ENCODE measurements at regions not wholly inside any gene's neighbourhood (a gene's known extent, or its start where the extent isn't known, plus 50 kb on each side); places are given as distances from the start of the nearest gene placed in this dataset.

DNA sequence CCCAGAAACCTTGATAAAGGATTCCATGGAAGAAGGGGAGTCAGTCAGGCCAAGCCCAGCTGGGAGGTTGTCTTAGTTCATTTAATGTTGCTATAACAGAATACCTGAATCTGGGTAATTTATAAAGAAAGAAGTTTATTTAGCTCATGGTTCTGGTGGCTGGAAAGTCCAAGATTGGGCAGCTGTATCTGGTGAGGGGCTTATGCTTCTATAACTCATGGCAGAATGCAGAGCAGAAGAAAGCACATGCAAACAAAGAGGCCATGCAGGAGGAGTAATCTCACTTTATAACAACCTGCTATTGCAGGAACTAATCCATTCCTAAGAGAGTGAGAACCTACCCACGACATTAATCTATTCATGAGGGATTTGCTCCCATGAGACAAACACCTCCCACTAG lies 54.2 kb upstream of the ANKRD1 start:
- Histone ChIP-seq H3K4me3 (ENCODE audit: low read length) (no peak overlapping the region), H3K27me3 (ENCODE audit: insufficient read depth, low read length) (no peaks in the 10 kb centered on the region)

DNA sequence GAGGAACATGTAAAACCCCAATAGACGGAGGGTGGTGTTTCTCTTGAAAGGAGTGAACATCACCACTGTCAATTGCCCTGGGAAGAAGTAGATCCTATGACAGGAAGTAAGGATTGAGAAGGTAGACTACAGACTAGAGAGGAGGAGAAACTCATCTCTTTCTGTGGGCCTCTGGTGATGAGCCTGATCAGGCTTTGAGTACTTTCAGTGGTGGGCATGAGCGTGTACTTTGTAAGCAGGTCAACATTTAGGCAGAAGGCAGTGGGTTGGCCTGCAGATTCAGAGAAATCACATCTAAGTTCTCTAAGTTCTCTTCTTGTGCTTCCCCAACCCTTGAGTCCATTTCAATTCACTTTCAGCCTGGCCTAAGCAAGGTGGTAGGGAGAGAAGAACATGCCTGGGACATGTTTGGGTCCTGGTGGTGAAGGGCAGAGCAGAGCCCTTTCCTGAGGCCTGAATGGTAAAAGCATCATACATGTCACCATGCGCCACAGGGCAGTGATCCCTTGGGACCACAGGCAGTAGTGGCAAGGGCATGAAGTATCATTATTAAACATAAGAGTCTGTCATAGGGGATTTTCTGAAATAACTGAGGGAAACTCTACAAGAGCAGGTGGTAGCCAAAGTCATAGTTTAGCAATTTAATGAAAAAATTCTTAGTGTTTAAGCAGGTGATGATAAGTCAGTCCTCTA lies 56.4 kb upstream of the ANKRD1 start:
- Histone ChIP-seq H3K4me1 (ENCODE audit: insufficient read depth, low read length) (no peaks in the 10 kb centered on the region), H3K9ac (ENCODE audit: low read depth, low read length) (no peak overlapping the region), H3K4me3 (ENCODE audit: low read length) (no peak overlapping the region), H3K27ac (ENCODE audit: low read length) (no peak overlapping the region), H3K27me3 (ENCODE audit: insufficient read depth, low read length) (no peaks in the 10 kb centered on the region), H3K36me3 (ENCODE audit: insufficient read depth, low read depth, low read length) (no peaks in the 10 kb centered on the region), H3K9me3 (ENCODE audit: insufficient read depth, low read depth, low read length) (no peaks in the 10 kb centered on the region)

More for the DNA sequence above, 54.2 kb upstream of the ANKRD1 start:
- Histone ChIP-seq H3K9ac (ENCODE audit: low read depth, low read length) (no peak overlapping the region), H3K36me3 (ENCODE audit: insufficient read depth, low read depth, low read length) (no peaks in the 10 kb centered on the region), H3K27ac (ENCODE audit: low read length) (no peak overlapping the region), H3K9me3 (ENCODE audit: insufficient read depth, low read depth, low read length) (no peaks in the 10 kb centered on the region), H3K4me1 (ENCODE audit: insufficient read depth, low read length) (no peaks in the 10 kb centered on the region)

GRCh38 chr10:90977855-90978486 lies 57.1 kb upstream of the ANKRD1 start:
- Histone ChIP-seq H3K36me3 (ENCODE audit: insufficient read depth, low read depth, low read length) (no peaks in the 10 kb centered on the region), H3K9me3 (ENCODE audit: insufficient read depth, low read depth, low read length) (no peaks in the 10 kb centered on the region), H3K9ac (ENCODE audit: low read depth, low read length) (no peak overlapping the region), H3K27me3 (ENCODE audit: insufficient read depth, low read length) (no peaks in the 10 kb centered on the region), H3K27ac (ENCODE audit: low read length) (no peak overlapping the region), H3K4me1 (ENCODE audit: insufficient read depth, low read length) (no peaks in the 10 kb centered on the region), H3K4me3 (ENCODE audit: low read length) (no peak overlapping the region)

- no peaks in the 10 kb centered on the region for H3K9me3 ChIP-seq (ENCODE audit: insufficient read depth, low read depth, low read length)
- H3K27me3 ChIP-seq (ENCODE audit: insufficient read depth, low read length) = no peaks in the 10 kb centered on the region; the same call in 1 of the 2 replicates
- H3K4me3 ChIP-seq (ENCODE audit: low read length) = no peak overlapping the region
- H3K36me3 ChIP-seq (ENCODE audit: insufficient read depth, low read depth, low read length) = no peaks in the 10 kb centered on the region
- no peak overlapping the region for H3K9ac ChIP-seq (ENCODE audit: low read depth, low read length)
- no peak overlapping the region for H3K27ac ChIP-seq (ENCODE audit: low read length)
- no peaks in the 10 kb centered on the region for H3K4me1 ChIP-seq (ENCODE audit: insufficient read depth, low read length)
These were observed 61.6 kb upstream of the ANKRD1 start for GRCh38 chr10:90982406-90983008.

GRCh38 chr10:90983914-90984549 lies 63.1 kb upstream of the ANKRD1 start:
- H3K4me1 ChIP-seq (ENCODE audit: insufficient read depth, low read length) = no peaks in the 10 kb centered on the region
- no peak overlapping the region for H3K9ac ChIP-seq (ENCODE audit: low read depth, low read length)
- no peaks in the 10 kb centered on the region; the same call in 1 of the 2 replicates for H3K27me3 ChIP-seq (ENCODE audit: insufficient read depth, low read length)
- no peaks in the 10 kb centered on the region for H3K36me3 ChIP-seq (ENCODE audit: insufficient read depth, low read depth, low read length)
- no peak overlapping the region for H3K4me3 ChIP-seq (ENCODE audit: low read length)
- H3K9me3 ChIP-seq (ENCODE audit: insufficient read depth, low read depth, low read length) = no peaks in the 10 kb centered on the region
- no peak overlapping the region for H3K27ac ChIP-seq (ENCODE audit: low read length)

- H3K4me3 ChIP-seq (ENCODE audit: low read length) = no peak overlapping the region
- H3K9ac ChIP-seq (ENCODE audit: low read depth, low read length) = no peak overlapping the region
- H3K36me3 ChIP-seq (ENCODE audit: insufficient read depth, low read depth, low read length) = no peaks in the 10 kb centered on the region
These were observed 64.0 kb upstream of the ANKRD1 start for GRCh38 chr10:90984898-90985297.

DNA sequence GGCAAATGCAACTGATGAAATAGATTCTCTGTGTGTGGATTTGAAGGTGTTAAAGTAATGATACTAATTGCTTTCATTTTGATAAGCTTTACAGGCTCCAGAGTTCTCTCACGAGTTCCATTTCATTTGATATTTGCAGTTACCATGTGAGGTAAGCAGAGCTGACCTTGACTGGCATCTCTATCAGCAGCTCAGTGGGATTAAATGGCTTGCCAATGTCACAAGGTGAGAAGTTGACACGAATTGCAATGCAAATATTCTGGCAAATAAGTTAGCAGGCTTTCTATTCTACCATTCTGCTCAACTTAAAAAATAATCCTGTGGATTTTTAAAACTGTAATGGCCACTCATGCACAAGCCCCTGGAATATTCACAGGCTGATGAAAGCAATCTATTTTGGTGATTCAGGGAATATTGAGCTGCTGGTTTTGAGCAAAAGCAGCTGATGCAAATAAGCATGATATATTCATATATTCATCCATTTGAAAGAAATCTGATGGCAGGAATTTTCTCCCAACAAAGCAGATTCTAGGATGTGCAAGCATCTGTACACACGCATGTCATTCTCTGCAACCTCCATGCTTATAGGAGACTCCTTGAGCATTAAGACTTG lies 64.5 kb upstream of the ANKRD1 start:
- no peak overlapping the region for H3K4me3 ChIP-seq (ENCODE audit: low read length)
- H3K9ac ChIP-seq (ENCODE audit: low read depth, low read length) = no peak overlapping the region
- H3K4me1 ChIP-seq (ENCODE audit: insufficient read depth, low read length) = no peaks in the 10 kb centered on the region
- H3K27me3 ChIP-seq (ENCODE audit: insufficient read depth, low read length) = no peaks in the 10 kb centered on the region; the same call in 1 of the 2 replicates
- H3K36me3 ChIP-seq (ENCODE audit: insufficient read depth, low read depth, low read length) = no peaks in the 10 kb centered on the region
- no peak overlapping the region for H3K27ac ChIP-seq (ENCODE audit: low read length)
- no peaks in the 10 kb centered on the region for H3K9me3 ChIP-seq (ENCODE audit: insufficient read depth, low read depth, low read length)

More at GRCh38 chr10:90984898-90985297, 64.0 kb upstream of the ANKRD1 start:
- Histone ChIP-seq H3K27me3 (ENCODE audit: insufficient read depth, low read length) (no peaks in the 10 kb centered on the region; the same call in 1 of the 2 replicates), H3K9me3 (ENCODE audit: insufficient read depth, low read depth, low read length) (no peaks in the 10 kb centered on the region), H3K4me1 (ENCODE audit: insufficient read depth, low read length) (no peaks in the 10 kb centered on the region), H3K27ac (ENCODE audit: low read length) (no peak overlapping the region)

DNA sequence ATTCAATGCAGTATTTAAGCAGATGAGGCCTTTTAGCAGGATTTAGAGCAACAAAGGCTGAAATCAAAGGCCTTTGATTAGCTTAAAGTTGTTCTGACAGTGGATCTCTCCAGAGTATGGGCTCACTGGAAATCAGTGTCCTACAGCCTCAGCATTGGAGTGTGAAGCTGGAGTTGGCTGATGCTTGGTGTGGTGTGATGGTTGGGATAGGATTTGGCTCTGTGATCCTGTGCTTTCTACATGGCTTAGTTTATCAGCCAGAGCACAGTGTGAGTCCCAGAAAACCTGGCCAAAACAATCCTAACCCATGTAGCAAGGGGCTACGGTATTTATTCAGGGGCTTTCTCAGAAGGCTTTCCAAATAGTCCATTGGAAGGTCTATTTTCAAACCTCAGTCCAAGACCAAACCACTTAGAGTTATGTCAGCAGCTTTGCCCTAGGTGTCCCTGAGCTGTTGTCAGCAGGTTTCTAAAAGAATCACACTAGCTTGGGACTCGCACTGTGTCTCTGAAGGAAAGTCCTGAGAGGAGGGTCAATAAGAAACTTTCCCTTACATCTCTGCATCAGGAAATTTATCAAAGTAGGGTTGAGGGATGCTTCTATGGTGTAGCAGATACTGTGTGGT lies 65.4 kb upstream of the ANKRD1 start:
- H3K36me3 ChIP-seq (ENCODE audit: insufficient read depth, low read depth, low read length) = no peaks in the 10 kb centered on the region
- H3K27ac ChIP-seq (ENCODE audit: low read length) = no peak overlapping the region
- no peaks in the 10 kb centered on the region for H3K4me1 ChIP-seq (ENCODE audit: insufficient read depth, low read length)
- no peak overlapping the region for H3K4me3 ChIP-seq (ENCODE audit: low read length)
- H3K9me3 ChIP-seq (ENCODE audit: insufficient read depth, low read depth, low read length) = no peaks in the 10 kb centered on the region
- no peaks in the 10 kb centered on the region; the same call in 1 of the 2 replicates for H3K27me3 ChIP-seq (ENCODE audit: insufficient read depth, low read length)
- no peak overlapping the region for H3K9ac ChIP-seq (ENCODE audit: low read depth, low read length)

DNA sequence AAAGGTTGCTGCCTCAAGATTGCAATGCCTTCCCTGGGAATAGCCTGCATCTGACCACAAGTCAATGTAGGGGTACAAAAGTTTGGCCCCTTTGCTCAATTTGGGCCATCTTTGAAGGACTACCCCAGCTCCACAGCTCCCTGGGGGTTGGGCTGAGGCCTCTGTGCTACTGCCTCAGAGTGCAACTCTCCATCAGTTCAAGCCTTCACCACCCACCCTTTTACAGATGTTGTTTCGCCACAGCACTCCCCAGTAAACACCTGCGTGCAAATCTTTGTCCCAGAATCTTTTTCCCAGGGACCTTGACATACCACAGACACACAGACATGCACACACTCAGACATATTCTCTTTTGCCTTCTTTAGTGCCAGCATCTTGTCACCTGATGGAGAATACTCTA lies 66.0 kb upstream of the ANKRD1 start:
- no peaks in the 10 kb centered on the region; the same call in 1 of the 2 replicates for H3K27me3 ChIP-seq (ENCODE audit: insufficient read depth, low read length)
- no peak overlapping the region for H3K27ac ChIP-seq (ENCODE audit: low read length)
- no peak overlapping the region for H3K9ac ChIP-seq (ENCODE audit: low read depth, low read length)
- H3K4me1 ChIP-seq (ENCODE audit: insufficient read depth, low read length) = no peaks in the 10 kb centered on the region
- no peak overlapping the region for H3K4me3 ChIP-seq (ENCODE audit: low read length)
- no peaks in the 10 kb centered on the region for H3K9me3 ChIP-seq (ENCODE audit: insufficient read depth, low read depth, low read length)
- no peaks in the 10 kb centered on the region for H3K36me3 ChIP-seq (ENCODE audit: insufficient read depth, low read depth, low read length)

- Histone ChIP-seq H3K9ac (ENCODE audit: low read depth, low read length) (no peak overlapping the region), H3K27ac (ENCODE audit: low read length) (no peak overlapping the region), H3K36me3 (ENCODE audit: insufficient read depth, low read depth, low read length) (no peaks in the 10 kb centered on the region), H3K9me3 (ENCODE audit: insufficient read depth, low read depth, low read length) (no peaks in the 10 kb centered on the region), H3K27me3 (ENCODE audit: insufficient read depth, low read length) (no peaks in the 10 kb centered on the region; the same call in 1 of the 2 replicates), H3K4me1 (ENCODE audit: insufficient read depth, low read length) (no peaks in the 10 kb centered on the region), H3K4me3 (ENCODE audit: low read length) (no peak overlapping the region)
These were observed 66.5 kb upstream of the ANKRD1 start for GRCh38 chr10:90987383-90987782.

- Histone ChIP-seq H3K4me3 (ENCODE audit: low read length) (no peak overlapping the region), H3K36me3 (ENCODE audit: insufficient read depth, low read depth, low read length) (no peaks in the 10 kb centered on the region), H3K9me3 (ENCODE audit: insufficient read depth, low read depth, low read length) (no peaks in the 10 kb centered on the region), H3K27me3 (ENCODE audit: insufficient read depth, low read length) (no peaks in the 10 kb centered on the region; the same call in 1 of the 2 replicates), H3K9ac (ENCODE audit: low read depth, low read length) (no peak overlapping the region), H3K27ac (ENCODE audit: low read length) (no peak overlapping the region), H3K4me1 (ENCODE audit: insufficient read depth, low read length) (no peaks in the 10 kb centered on the region)
These were observed 67.1 kb upstream of the ANKRD1 start for GRCh38 chr10:90988024-90988423.
